Neuron (in vitro differentiated cells): ENCODE measurements at regions not wholly inside any gene's neighbourhood (a gene's known extent, or its start where the extent isn't known, plus 50 kb on each side); places are given as distances from the start of the nearest gene placed in this dataset.

Experiments used
- H2AFZ ChIP-seq: one replicate; pipeline ENCODE4 v1.6.1; 2013; ENCODE audit warnings: low read depth, mild to moderate bottlenecking, inconsistent platforms, low read length, moderate library complexity
- H3K27me3 ChIP-seq: one replicate; pipeline ENCODE4 v1.6.1; 2013; ENCODE audit warnings: low read length; ENCODE audit not compliant: insufficient read depth
- H3K36me3 ChIP-seq: one replicate; pipeline ENCODE4 v1.6.1; 2013; ENCODE audit warnings: low read length; ENCODE audit not compliant: insufficient read depth
- H3K4me1 ChIP-seq: one replicate; pipeline ENCODE4 v1.6.1; 2013; ENCODE audit warnings: low read length; ENCODE audit not compliant: insufficient read depth
- H3K4me3 ChIP-seq: 2 replicates; pipeline ENCODE4 v1.5.1; 2013; ENCODE audit warnings: mild to moderate bottlenecking, low read length, moderate library complexity
- H3K9me3 ChIP-seq: one replicate; pipeline ENCODE4 v1.6.1; 2013; ENCODE audit warnings: low read length

GRCh38 chr6:27768556-27768955, 143.6 kb downstream of the OR2B2 start:
- Histone ChIP-seq H3K27me3 (peaks cover 14% of the 10 kb centered on the region), H3K4me3 (no peak overlapping the region), H3K36me3 (no peaks in the 10 kb centered on the region), H3K9me3 (no peaks in the 10 kb centered on the region), H2AFZ (no peak overlapping the region), H3K4me1 (no peaks in the 10 kb centered on the region)

GRCh38 chr6:27767851-27768250, 144.3 kb downstream of the OR2B2 start:
- no peak overlapping the region for H3K4me3 ChIP-seq
- H3K4me1 ChIP-seq = no peaks in the 10 kb centered on the region
- H3K9me3 ChIP-seq = no peaks in the 10 kb centered on the region
- H3K36me3 ChIP-seq = no peaks in the 10 kb centered on the region
- peaks cover 14% of the 10 kb centered on the region for H3K27me3 ChIP-seq
- no peak overlapping the region for H2AFZ ChIP-seq

GRCh38 chr6:27766405-27766804, 145.8 kb downstream of the OR2B2 start:
- Histone ChIP-seq H3K27me3 (peaks cover 13% of the 10 kb centered on the region), H3K9me3 (no peaks in the 10 kb centered on the region), H3K4me3 (no peak overlapping the region), H3K4me1 (no peaks in the 10 kb centered on the region), H3K36me3 (no peaks in the 10 kb centered on the region), H2AFZ (no peak overlapping the region)

- H3K27me3 ChIP-seq = peaks cover 8% of the 10 kb centered on the region
Measured at GRCh38 chr6:27765028-27765590, 147.1 kb downstream of the OR2B2 start.

GRCh38 chr6:27761391-27761790, 150.8 kb downstream of the OR2B2 start:
- H3K4me1 ChIP-seq = no peaks in the 10 kb centered on the region
- no peaks in the 10 kb centered on the region for H3K36me3 ChIP-seq
- no peaks in the 10 kb centered on the region for H3K9me3 ChIP-seq
- H2AFZ ChIP-seq = no peak overlapping the region
- no peak overlapping the region for H3K4me3 ChIP-seq
- H3K27me3 ChIP-seq = peaks cover 10% of the 10 kb centered on the region

More at GRCh38 chr6:27765028-27765590, 147.1 kb downstream of the OR2B2 start:
- Histone ChIP-seq H3K4me1 (no peaks in the 10 kb centered on the region), H3K4me3 (no peak overlapping the region), H3K36me3 (no peaks in the 10 kb centered on the region), H3K9me3 (no peaks in the 10 kb centered on the region), H2AFZ (no peak overlapping the region)

- H3K9me3 ChIP-seq = no peaks in the 10 kb centered on the region
- no peak overlapping the region for H2AFZ ChIP-seq
- H3K27me3 ChIP-seq = peaks cover 19% of the 10 kb centered on the region
- H3K4me3 ChIP-seq = no peak overlapping the region
- H3K36me3 ChIP-seq = no peaks in the 10 kb centered on the region
- no peaks in the 10 kb centered on the region for H3K4me1 ChIP-seq
Measured at GRCh38 chr6:27760464-27760863, 151.7 kb downstream of the OR2B2 start.

GRCh38 chr6:27759930-27760329, 152.3 kb downstream of the OR2B2 start:
- Histone ChIP-seq H3K4me1 (no peaks in the 10 kb centered on the region), H3K4me3 (no peak overlapping the region), H3K9me3 (no peaks in the 10 kb centered on the region), H2AFZ (no peak overlapping the region), H3K36me3 (no peaks in the 10 kb centered on the region), H3K27me3 (peaks cover 20% of the 10 kb centered on the region)

- H2AFZ ChIP-seq = no peak overlapping the region
- no peaks in the 10 kb centered on the region for H3K9me3 ChIP-seq
- no peaks in the 10 kb centered on the region for H3K36me3 ChIP-seq
- H3K4me1 ChIP-seq = no peaks in the 10 kb centered on the region
- no peak overlapping the region for H3K4me3 ChIP-seq
- peaks cover 20% of the 10 kb centered on the region for H3K27me3 ChIP-seq
Measured at GRCh38 chr6:27758491-27758890, 153.7 kb downstream of the OR2B2 start.

GRCh38 chr6:27757307-27757706, 154.9 kb downstream of the OR2B2 start:
- Histone ChIP-seq H3K4me3 (no peak overlapping the region), H3K36me3 (no peaks in the 10 kb centered on the region), H2AFZ (no peak overlapping the region), H3K4me1 (no peaks in the 10 kb centered on the region), H3K27me3 (peaks cover 20% of the 10 kb centered on the region), H3K9me3 (no peaks in the 10 kb centered on the region)

- Histone ChIP-seq H3K27me3 (peaks cover 20% of the 10 kb centered on the region), H3K9me3 (no peaks in the 10 kb centered on the region), H2AFZ (no peak overlapping the region), H3K36me3 (no peaks in the 10 kb centered on the region), H3K4me1 (no peaks in the 10 kb centered on the region), H3K4me3 (no peak overlapping the region)
Measured at GRCh38 chr6:27755768-27756167, 156.4 kb downstream of the OR2B2 start.

- Histone ChIP-seq H3K27me3 (peaks cover 16% of the 10 kb centered on the region), H3K36me3 (no peaks in the 10 kb centered on the region), H3K4me3 (peak overlapping the region; percentile 59), H3K4me1 (no peaks in the 10 kb centered on the region), H2AFZ (no peak overlapping the region), H3K9me3 (no peaks in the 10 kb centered on the region)
Measured at GRCh38 chr6:27754408-27754782, 157.8 kb downstream of the OR2B2 start.

- H3K36me3 ChIP-seq = no peaks in the 10 kb centered on the region
- peak overlapping the region; percentile 59 for H3K4me3 ChIP-seq
- peak overlapping the region; percentile 76 for H2AFZ ChIP-seq
- H3K27me3 ChIP-seq = peaks cover 16% of the 10 kb centered on the region
- H3K9me3 ChIP-seq = no peaks in the 10 kb centered on the region
- no peaks in the 10 kb centered on the region for H3K4me1 ChIP-seq
Measured at GRCh38 chr6:27753668-27754407, 158.4 kb downstream of the OR2B2 start.

GRCh38 chr6:27752038-27752885, 159.9 kb downstream of the OR2B2 start:
- no peaks in the 10 kb centered on the region for H3K36me3 ChIP-seq
- H3K4me1 ChIP-seq = no peaks in the 10 kb centered on the region
- H3K27me3 ChIP-seq = peaks cover 14% of the 10 kb centered on the region
- H3K4me3 ChIP-seq = peak overlapping the region; percentile 59
- no peaks in the 10 kb centered on the region for H3K9me3 ChIP-seq
- peak overlapping the region; percentile 97 for H2AFZ ChIP-seq
